Spleen (tissue), 11 donors: ENCODE measurements at regions not wholly inside any gene's neighbourhood (a gene's known extent, or its start where the extent isn't known, plus 50 kb on each side); places are given as distances from the start of the nearest gene placed in this dataset.

Experiments used
- DNase-seq: peaks from one replicate; pipeline ENCODE4 v3.0.0-alpha.2; 2020
- H3K27ac ChIP-seq, 8 donors: fragments of 200-600 bp; sonication (generic) in 7 of 8; 1 replicate in 4 of 8; 2 replicates in 4 of 8; pipeline versions ENCODE4 v1.5.0 to v1.8.0; 2016 to 2021; ENCODE audit warnings: inconsistent platforms in 4 of 8, mild to moderate bottlenecking in 4 of 8, moderate library complexity in 1 of 8
- H3K27me3 ChIP-seq, 7 donors: fragments of 200-600 bp; sonication (generic) in 6 of 7; replicated peaks in 1 of 7; 1 replicate in 4 of 7; 2 replicates in 3 of 7; pipeline versions ENCODE4 v1.5.0 to v1.8.0; 2016 to 2021; ENCODE audit warnings: inconsistent platforms in 3 of 7, mild to moderate bottlenecking in 1 of 7
- H3K36me3 ChIP-seq, 6 donors: fragments of 200-600 bp; sonication (generic) in 5 of 6; 1 replicate in 4 of 6; 2 replicates in 2 of 6; pipeline versions ENCODE4 v1.5.0 to v1.8.0; 2016 to 2021; ENCODE audit warnings: inconsistent platforms in 2 of 6
- H3K4me1 ChIP-seq, 6 donors: fragments of 200-600 bp; sonication (generic) in 5 of 6; 1 replicate in 3 of 6; 2 replicates in 3 of 6; pipeline versions ENCODE4 v1.5.0 to v1.8.0; 2016 to 2021; ENCODE audit warnings: inconsistent platforms in 3 of 6
- H3K4me3 ChIP-seq, 8 donors: fragments of 200-600 bp; sonication (generic) in 7 of 8; 1 replicate in 4 of 8; 2 replicates in 4 of 8; pipeline versions ENCODE4 v1.5.0 to v1.8.0; 2016 to 2021; ENCODE audit warnings: inconsistent platforms in 4 of 8, mild to moderate bottlenecking in 4 of 8, moderate library complexity in 2 of 8
- H3K9me3 ChIP-seq, 8 donors: fragments of 200-600 bp; sonication (generic) in 7 of 8; 1 replicate in 4 of 8; 2 replicates in 4 of 8; pipeline versions ENCODE4 v1.5.0 to v1.8.0; 2016 to 2021; ENCODE audit warnings: inconsistent platforms in 4 of 8
- POLR2A ChIP-seq, 3 donors: fragments of 450-650 bp; IDR thresholded peaks; one replicate each; pipeline ENCODE4 v1.5.1; 2017; ENCODE audit warnings: antibody characterized with exemption in 3 of 3, mild to moderate bottlenecking in 1 of 3
- POLR2AphosphoS5 ChIP-seq, 3 donors: sonication (generic); formaldehyde crosslinking; IDR thresholded peaks; one replicate each; pipeline ENCODE4 v1.5.1; 2017; ENCODE audit warnings: antibody characterized with exemption in 3 of 3
- WGBS, 5 donors: extraction: QIAGEN DNeasy Blood & Tissue Kit in 3 of 5; methylation state at CpG; one replicate each; pipeline versions ENCODE4 v1.1.5 to v1.1.7; 2013 to 2018; 5-methylcytosine and 5-hydroxymethylcytosine counted together
- intact Hi-C: fragments of 100-400 bp; cut with DNase I; formaldehyde crosslinking; loops from one replicate; pipeline ENCODE4 v1.15.0; 2023; ENCODE audit warnings: low total_unique reads
- TF ChIP-seq, protein P1 (sequence below), 11 experiments: fragments of 200-600 bp in 7 of 11; fragments of 450-650 bp in 4 of 11; sonication (generic) in 4 of 11; IDR thresholded peaks in 8 of 11; conservative IDR thresholded peaks in 3 of 11; 1 replicate in 7 of 11; 2 replicates in 4 of 11; pipeline versions ENCODE4 v1.4.0 to v1.8.0; 2016 to 2021; ENCODE audit warnings: antibody characterized with exemption in 11 of 11, inconsistent platforms in 4 of 11, mild to moderate bottlenecking in 1 of 11
- donor health status: healthy with polysubstance abuse.
- donor health status: DM: no; HTN: no; CAD: no; lungs with moderate emphysema.
- donor health status: DM: no; HTN: no; CAD: no.
- donor health status: Bipolar disorder and iron deficiency.
- donor health status: healthy.
- donor health status: DM: no; HTN: no; CAD: no.
- donor health status: DM: yes; HTN: yes; CAD: no.

DNA sequence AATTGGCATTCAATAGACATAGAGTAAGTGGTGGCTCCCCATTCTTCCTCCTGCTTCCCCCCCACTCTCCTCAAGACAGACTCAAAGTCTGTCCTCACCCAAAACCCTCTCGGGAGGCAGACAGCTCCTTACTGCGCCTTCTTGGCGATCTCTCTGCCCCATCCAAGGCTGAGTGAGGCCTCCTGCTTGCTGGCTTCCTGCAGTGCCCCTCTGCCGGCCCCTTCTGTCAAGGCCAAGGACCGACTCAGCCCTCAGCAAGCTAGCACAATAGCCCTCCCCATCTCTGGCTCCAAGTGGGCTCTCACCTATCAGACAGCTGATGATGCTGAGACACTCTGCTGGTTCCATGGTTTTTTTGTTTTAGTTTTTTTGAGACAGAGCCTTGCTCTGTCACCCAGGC is 62.5 kb upstream of the DLK1 start:
- Histone ChIP-seq H3K4me3 (no peak overlapping the region), H3K27ac (peak overlapping the region in 6 of 8 donors; percentile 38 to 74 (median 62)), H3K4me1 (peaks cover 0 to 79% (median 38%) of the 10 kb centered on the region in 6 donors), H3K36me3 (no peaks in the 10 kb centered on the region), H3K9me3 (no peaks in the 10 kb centered on the region), H3K27me3 (peaks cover 0 to 19% (median 0%) of the 10 kb centered on the region in 7 donors)
- intact Hi-C loops, result loop anchor here (10.0 kb wide), 1 partner anchor 181 kb away; no protein-coding TSS in a partner anchor
- 65 to 76% (median 69%) methylated on average over 5 of the region's 5 CpGs for WGBS, 5 donors
- DNase-seq, result no peak
- TF ChIP-seq, protein P1, sequence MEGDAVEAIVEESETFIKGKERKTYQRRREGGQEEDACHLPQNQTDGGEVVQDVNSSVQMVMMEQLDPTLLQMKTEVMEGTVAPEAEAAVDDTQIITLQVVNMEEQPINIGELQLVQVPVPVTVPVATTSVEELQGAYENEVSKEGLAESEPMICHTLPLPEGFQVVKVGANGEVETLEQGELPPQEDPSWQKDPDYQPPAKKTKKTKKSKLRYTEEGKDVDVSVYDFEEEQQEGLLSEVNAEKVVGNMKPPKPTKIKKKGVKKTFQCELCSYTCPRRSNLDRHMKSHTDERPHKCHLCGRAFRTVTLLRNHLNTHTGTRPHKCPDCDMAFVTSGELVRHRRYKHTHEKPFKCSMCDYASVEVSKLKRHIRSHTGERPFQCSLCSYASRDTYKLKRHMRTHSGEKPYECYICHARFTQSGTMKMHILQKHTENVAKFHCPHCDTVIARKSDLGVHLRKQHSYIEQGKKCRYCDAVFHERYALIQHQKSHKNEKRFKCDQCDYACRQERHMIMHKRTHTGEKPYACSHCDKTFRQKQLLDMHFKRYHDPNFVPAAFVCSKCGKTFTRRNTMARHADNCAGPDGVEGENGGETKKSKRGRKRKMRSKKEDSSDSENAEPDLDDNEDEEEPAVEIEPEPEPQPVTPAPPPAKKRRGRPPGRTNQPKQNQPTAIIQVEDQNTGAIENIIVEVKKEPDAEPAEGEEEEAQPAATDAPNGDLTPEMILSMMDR (IDR thresholded peaks at IDR 0.05 in 8 of 11, conservative IDR thresholded peaks at IDR 0.05 in 3 of 11), result no peak
- TF ChIP-seq POLR2A (IDR thresholded peaks at IDR 0.05), result no peak

DNA sequence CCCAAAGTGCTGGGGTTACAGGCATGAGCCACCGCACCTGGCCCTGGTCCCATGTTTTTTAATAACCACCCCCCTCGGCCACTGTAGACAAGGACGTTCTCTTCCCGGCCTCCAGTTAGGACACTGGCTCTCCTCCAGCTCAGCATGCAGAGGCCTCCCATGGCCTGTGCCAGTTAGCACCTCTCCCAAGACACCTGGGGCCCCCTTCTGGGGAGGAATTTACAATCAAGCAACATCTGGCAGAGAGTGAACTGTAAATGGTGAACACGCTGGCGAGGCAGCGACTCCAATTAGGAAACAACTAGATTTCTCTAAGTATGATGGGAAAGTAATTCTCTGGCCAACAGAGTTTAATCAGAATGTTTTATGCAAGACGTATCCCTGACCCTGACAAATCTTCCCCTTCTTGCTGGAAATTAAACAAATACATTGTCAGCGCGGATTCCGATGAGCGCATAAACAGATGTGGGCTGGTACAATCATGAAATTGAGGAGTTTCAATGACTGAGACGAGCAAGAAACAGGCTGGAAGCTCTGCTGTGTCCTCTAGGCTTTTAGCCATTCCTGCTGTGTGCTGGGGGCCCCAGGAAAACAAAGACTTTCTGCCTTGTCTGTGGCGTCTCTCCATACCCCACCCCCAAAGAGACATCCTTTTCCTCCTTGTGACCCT is 61.7 kb upstream of the DLK1 start:
- Histone ChIP-seq H3K4me3 (no peak overlapping the region), H3K36me3 (no peaks in the 10 kb centered on the region), H3K27me3 (peaks cover 0 to 24% (median 0%) of the 10 kb centered on the region in 7 donors), H3K4me1 (peaks cover 4 to 86% (median 43%) of the 10 kb centered on the region in 6 donors), H3K9me3 (no peaks in the 10 kb centered on the region), H3K27ac (peak overlapping the region in 7 of 8 donors; percentile 22 to 74 (median 61))
- TF ChIP-seq POLR2A (IDR thresholded peaks at IDR 0.05) (no peak), POLR2AphosphoS5 (IDR thresholded peaks at IDR 0.05) (peak in 1 of 3 donors; percentile 21)
- TF ChIP-seq, protein P1 (IDR thresholded peaks at IDR 0.05 in 8 of 11, conservative IDR thresholded peaks at IDR 0.05 in 3 of 11), result no peak
- DNase-seq, result no peak
- intact Hi-C loops, result loop anchor here (10.0 kb wide), 1 partner anchor 180 kb away; no protein-coding TSS in a partner anchor
- 48 to 77% (median 71%) methylated on average over 14 of the region's 14 CpGs for WGBS, 5 donors

DNA sequence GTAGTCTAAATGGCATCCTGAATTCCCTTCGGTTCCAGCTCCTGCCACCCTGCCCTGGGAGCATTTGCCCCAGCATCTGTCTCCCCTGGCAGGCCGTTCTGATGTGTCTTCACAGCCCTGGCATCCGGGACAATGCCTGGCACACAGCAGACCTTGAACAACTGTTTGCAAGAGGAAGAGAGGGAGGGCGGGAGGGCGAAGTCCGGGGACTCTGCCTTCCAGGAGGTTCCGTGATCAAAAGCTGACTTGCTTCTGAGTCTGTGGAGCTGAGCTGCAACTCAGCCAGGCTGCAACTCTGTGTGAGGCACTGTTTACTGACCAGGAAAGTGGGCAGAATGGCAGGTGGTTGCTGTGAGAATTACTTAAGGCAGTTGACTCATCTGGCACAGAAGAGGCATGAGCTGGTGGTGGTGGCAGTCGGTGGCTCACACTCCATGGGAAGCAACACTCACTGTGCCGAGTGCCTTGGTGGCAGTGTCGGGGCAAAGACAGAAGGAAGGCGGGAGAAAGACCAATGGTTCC is 61.1 kb upstream of the DLK1 start:
- intact Hi-C loops, result loop anchor here (10.0 kb wide), 1 partner anchor 179 kb away; no protein-coding TSS in a partner anchor
- Histone ChIP-seq H3K9me3 (no peaks in the 10 kb centered on the region), H3K27me3 (peaks cover 0 to 30% (median 0%) of the 10 kb centered on the region in 7 donors), H3K27ac (peak overlapping the region in 7 of 8 donors; percentile 22 to 74 (median 61)), H3K4me1 (peaks cover 6 to 92% (median 44%) of the 10 kb centered on the region in 6 donors), H3K36me3 (no peaks in the 10 kb centered on the region), H3K4me3 (no peak overlapping the region)
- DNase-seq, result no peak
- TF ChIP-seq, protein P1 (IDR thresholded peaks at IDR 0.05 in 8 of 11, conservative IDR thresholded peaks at IDR 0.05 in 3 of 11), result no peak
- peak in 1 of 3 donors; percentile 48 for TF ChIP-seq POLR2AphosphoS5 (IDR thresholded peaks at IDR 0.05)
- 64 to 77% (median 68%) methylated on average over 11 of the region's 11 CpGs for WGBS, 5 donors

DNA sequence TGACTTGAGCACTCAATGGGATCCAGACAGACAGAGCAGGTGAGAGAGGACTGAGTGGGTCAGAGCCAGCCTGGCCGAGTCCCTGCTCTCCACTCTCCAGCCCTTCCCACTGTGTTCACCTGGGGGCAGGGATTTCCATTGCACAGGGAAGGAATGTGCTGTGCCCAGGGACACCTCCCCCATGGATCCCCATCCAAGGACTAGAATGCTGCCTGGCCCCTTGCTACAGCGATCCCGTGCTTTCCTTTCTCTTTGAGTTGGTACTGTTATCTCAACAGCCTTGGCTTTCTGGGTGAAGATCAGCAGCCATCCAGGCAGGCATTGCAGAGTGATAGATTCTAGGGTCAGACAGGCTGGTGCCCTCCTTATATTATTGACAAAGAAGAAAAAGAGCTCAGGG is 60.3 kb upstream of the DLK1 start:
- TF ChIP-seq POLR2A (IDR thresholded peaks at IDR 0.05) (no peak), POLR2AphosphoS5 (IDR thresholded peaks at IDR 0.05) (no peak)
- Histone ChIP-seq H3K9me3 (no peaks in the 10 kb centered on the region), H3K4me1 (peaks cover 6 to 88% (median 43%) of the 10 kb centered on the region in 6 donors), H3K27ac (peak overlapping the region in 2 of 8 donors; percentile 55 to 74), H3K4me3 (no peak overlapping the region), H3K36me3 (no peaks in the 10 kb centered on the region), H3K27me3 (peaks cover 0 to 39% (median 0%) of the 10 kb centered on the region in 7 donors)
- DNase-seq, result no peak
- intact Hi-C loops, result loop anchor here (10.0 kb wide), 1 partner anchor 178 kb away; no protein-coding TSS in a partner anchor
- 69 to 90% (median 79%) methylated on average over 3 of the region's 3 CpGs for WGBS, 5 donors
